ENCODE measurements at regions not wholly inside any gene's neighbourhood (a gene's known extent, or its start where the extent isn't known, plus 50 kb on each side); places are given as distances from the start of the nearest gene placed in this dataset.
A peak's percentile ranks its signal among the peaks of the same experiment; 100 is the strongest.

DNA sequence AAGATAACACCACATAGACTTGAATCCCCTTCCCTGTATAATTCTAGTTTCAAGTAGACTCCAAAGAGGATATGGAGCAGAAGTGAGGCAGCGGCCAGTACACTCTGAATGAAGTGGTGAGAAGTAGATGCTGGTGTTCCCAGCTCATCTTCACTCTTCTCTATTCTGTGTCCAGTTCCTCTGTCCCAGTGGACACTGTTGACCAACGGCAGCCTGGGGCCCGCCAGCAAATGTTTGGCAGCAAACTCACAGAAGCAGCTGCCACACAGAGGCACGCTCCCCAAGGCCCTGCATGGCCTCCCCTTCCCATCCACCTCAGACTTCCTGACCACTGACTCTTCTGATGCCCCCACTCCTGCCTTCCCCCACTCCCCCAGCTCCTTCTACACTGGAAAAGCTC, 358.9 kb upstream of the ID4 start:
- DNase-seq: no peak

GRCh38 chr6:19478992-19479391, 358.2 kb upstream of the ID4 start:
- no peak for DNase-seq

GRCh38 chr6:19479551-19479950, 357.6 kb upstream of the ID4 start:
- no peak for DNase-seq

DNA sequence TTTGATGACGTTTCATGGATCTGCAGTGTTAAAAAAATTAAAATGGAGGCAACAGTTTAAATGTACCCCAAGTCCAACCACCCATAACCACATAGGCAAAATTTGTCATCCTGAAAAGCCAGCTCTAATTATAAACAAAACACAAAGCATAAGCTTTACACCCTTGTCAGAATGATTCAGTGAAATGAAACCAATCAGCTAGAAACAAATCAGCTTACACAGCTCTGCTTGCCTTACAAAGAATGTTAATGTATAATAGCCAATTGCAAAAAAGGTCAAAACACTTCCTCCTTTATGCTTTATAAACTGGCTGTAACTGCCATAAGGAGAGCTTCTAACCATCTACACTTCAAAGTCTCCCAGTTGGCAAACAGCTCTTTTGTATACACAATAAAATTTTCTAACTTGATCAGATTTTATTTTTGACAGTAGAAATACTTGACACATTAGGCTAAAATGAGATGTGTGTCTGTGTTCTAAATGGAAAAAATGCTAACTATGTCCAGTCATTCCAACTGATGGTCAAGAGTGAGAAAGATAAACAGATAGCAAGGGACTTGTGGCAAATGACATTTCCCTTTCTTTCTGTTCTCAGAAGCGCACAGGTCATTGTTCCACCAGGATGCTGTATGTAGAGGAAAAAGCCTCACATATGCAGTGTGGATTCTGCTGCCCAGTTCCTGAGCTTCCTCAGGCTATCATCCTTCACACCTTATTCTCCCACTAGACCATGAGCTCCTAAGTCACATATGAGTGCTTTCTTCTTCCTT, 344.3 kb upstream of the ID4 start:
- DNase-seq: no peak

GRCh38 chr6:19501737-19502245, 335.4 kb upstream of the ID4 start:
- no peak for DNase-seq

GRCh38 chr6:19502301-19502700, 334.9 kb upstream of the ID4 start:
- DNase-seq: no peak

DNA sequence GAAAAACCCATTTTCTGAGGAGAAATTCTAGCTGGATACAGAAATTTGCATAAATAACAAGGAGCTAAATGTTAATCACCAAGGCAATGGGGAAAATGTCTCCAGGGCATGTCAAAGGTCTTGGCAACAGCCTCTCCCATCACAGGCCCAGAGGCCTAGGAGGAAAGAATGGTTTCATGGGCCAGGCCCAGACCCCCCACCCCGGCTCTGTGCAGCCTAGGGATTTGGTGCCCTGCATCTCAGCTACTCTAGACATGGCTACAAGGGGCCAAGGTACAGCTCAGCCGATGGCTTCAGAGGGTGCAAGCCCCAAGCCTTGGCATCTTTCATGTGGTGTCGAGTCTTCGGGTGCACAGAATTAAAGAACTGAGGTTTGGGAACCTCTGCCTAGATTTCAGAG, 321.2 kb upstream of the ID4 start:
- DNase-seq: no peak

GRCh38 chr6:19519941-19520340, 317.2 kb upstream of the ID4 start:
- no peak for DNase-seq

- DNase-seq: no peak
These were observed 312.6 kb upstream of the ID4 start for GRCh38 chr6:19524366-19525186.

- no peak for DNase-seq
These were observed 311.5 kb upstream of the ID4 start for GRCh38 chr6:19525673-19526072.

- no peak for DNase-seq
These were observed 307.0 kb upstream of the ID4 start for GRCh38 chr6:19530188-19530587.

DNA sequence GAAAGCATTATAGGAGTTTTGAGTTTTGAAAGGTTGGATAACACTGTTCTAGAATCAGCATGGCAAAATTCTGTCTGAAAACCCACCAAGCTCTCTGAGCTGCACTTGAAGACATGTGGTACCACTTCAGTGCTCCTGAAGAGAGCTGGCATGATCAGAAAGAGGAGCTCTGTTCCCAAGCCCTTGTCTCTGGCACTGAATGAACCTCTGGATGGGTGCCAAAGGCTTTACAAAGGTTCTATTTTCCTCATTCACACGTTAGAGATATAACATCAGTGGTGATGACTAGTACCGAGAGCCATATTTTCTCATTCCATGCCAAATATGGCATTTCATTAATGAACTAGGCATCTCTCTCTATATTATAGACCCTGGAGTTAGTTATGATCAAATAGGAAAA, 301.8 kb upstream of the ID4 start:
- DNase-seq: no peak

DNA sequence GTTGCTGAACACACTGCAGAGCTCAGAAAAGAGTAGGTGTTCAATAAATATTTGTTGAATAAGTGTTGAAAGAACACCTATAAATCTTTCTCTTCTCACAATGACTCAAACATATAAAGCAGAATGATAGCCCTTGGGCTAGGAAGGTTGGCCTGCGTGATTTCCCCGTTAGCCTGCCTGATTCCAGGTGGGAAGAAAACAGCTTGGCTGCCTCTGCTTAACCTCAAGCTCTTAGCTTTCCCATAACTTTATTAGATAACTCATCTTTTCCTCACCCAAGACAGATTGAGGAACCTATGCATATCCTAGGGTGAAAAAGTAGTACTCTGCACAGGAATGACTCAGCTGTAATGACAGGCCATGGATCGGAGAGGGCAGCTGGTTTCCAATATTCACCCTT, 300.3 kb upstream of the ID4 start:
- no peak for DNase-seq

- DNase-seq: peak; percentile 53
These were observed 299.1 kb upstream of the ID4 start for GRCh38 chr6:19538096-19538495.

GRCh38 chr6:19547507-19547906, 289.7 kb upstream of the ID4 start:
- no peak for DNase-seq

DNA sequence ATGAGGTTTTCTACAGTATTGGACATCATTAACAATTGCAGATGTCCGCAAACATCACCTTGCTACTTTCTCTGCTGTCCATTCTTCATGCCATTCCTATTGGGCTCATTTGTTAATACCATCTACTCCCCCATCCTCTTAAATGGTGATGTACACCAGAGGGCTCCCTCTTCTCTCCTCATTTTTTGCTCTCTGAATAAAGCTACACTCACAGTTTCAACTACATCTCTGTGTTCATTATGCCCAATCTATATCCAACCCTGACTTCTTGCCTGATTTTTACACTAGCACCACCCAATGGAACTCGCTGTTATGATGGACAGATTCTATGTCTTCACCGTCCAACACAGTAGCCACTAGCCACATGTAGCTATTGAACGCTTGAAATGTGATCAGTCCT, 288.1 kb upstream of the ID4 start:
- no peak for DNase-seq

DNA sequence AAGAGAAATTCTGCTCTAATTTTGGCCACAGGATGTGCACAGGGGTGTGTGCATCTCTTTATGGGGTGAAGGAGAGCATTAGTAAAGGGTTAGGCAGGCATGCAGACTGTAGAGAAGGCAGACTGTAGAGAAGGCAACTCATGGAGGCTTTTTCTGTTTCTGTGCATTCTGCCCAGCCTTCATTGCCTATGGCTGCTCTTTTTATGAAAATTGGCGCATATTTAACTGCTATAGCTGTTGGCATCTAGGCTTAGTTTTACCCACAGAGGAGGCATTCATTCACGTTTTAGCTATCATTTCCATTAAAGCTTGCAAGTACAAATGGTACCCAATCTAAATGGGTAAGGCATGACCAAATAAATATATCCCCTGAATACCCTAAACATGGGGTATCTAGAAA, 286.8 kb upstream of the ID4 start:
- DNase-seq: no peak

DNA sequence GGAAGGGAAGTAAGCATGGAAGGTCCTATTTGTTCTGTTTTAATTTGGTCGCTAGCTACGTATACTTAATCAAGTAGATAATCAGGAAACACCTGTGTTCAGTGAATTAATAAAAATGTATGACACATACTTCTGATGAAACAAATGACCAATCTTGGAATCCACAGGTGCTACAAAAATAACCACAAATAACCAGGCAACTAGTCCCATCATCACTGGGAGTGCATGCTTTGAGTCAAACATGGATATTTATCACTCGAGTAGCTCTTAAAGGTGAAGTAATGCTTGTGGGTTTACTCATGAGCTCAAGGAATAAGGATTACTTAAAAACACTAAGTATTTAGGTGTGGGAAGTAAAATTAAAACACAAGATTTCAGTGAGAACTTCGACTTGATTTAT, 285.6 kb upstream of the ID4 start:
- DNase-seq: no peak

- no peak for DNase-seq
These were observed 285.1 kb upstream of the ID4 start for GRCh38 chr6:19552076-19552475.

DNA sequence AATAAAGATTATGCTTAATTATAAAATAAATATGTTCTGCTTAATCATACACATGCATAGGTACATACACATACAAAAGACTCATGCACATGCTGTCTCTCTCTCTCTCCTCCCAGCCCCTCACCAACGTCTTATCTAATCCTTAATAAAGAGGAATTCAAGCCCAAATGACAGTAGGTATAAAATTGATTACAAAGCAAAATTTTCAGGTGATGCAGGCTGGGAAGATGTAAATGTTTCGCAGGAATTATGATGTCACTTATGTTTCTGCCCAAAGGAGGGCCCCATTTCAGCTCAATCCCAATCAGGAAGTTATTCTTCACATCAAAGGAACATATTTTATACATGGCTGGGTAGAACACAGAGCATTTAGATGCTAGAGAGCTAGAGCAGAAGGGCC, 284.6 kb upstream of the ID4 start:
- DNase-seq: no peak

GRCh38 chr6:19554356-19555225, 282.6 kb upstream of the ID4 start:
- DNase-seq: no peak

GRCh38 chr6:19557191-19557590, 280.0 kb upstream of the ID4 start:
- DNase-seq: no peak

DNA sequence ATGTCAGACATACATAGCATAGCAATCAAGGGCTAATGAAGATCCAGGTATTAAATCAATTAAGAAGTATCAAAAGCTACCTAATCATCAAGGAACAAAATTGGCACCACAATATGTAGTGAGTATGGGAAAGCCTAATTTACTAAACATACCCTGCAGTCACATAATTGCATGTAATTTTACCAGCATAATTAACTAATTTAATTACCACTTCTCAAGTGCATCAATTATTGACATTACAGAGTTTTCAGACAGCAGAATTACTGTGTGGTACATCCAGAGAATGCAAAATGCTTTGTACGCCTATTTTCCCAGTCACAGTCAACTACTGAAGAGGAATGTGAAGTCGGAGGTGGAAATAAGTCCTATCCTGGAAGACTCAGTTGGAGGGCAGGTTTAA, 279.0 kb upstream of the ID4 start:
- no peak for DNase-seq

All from islet precursor cell (in vitro differentiated cells).